GM12864 (cell line): ENCODE measurements at regions not wholly inside any gene's neighbourhood (a gene's known extent, or its start where the extent isn't known, plus 50 kb on each side); places are given as distances from the start of the nearest gene placed in this dataset.

Experiments used
- DNase-seq: peaks from one replicate; pipeline ENCODE4 v3.0.0-alpha.2; 2011; ENCODE audit warnings: low read depth
- H3K4me3 ChIP-seq: 2 replicates; pipeline ENCODE4 v1.5.1; 2011; ENCODE audit warnings: mild to moderate bottlenecking, low read depth, low read length, control low read depth
- CTCF ChIP-seq: IDR thresholded peaks from 2 replicates; pipeline ENCODE4 v1.5.1; 2011; ENCODE audit warnings: low read depth, mild to moderate bottlenecking, moderate library complexity, low read length, control low read depth, inconsistent platforms; ENCODE audit errors: missing control alignments

GRCh38 chr20:22779878-22780277 is 195.5 kb upstream of the FOXA2 start:
- DNase-seq, result no peak
- TF ChIP-seq CTCF, result no peak
- no peak overlapping the region for H3K4me3 ChIP-seq

- DNase-seq, result no peak
- no peak for TF ChIP-seq CTCF
- no peak overlapping the region for H3K4me3 ChIP-seq
These were observed 197.5 kb upstream of the FOXA2 start for GRCh38 chr20:22781869-22782268.

- TF ChIP-seq CTCF, result no peak
- no peak for DNase-seq
- H3K4me3 ChIP-seq, result no peak overlapping the region
These were observed 205.3 kb upstream of the FOXA2 start for GRCh38 chr20:22789676-22790075.

GRCh38 chr20:22791396-22791795 is 207.0 kb upstream of the FOXA2 start:
- DNase-seq, result no peak
- no peak overlapping the region for H3K4me3 ChIP-seq
- TF ChIP-seq CTCF, result no peak

GRCh38 chr20:22791877-22792525 is 207.6 kb upstream of the FOXA2 start:
- no peak for TF ChIP-seq CTCF
- no peak for DNase-seq
- no peak overlapping the region for H3K4me3 ChIP-seq

- no peak for DNase-seq
- no peak overlapping the region for H3K4me3 ChIP-seq
- TF ChIP-seq CTCF, result no peak
These were observed 209.8 kb upstream of the FOXA2 start for GRCh38 chr20:22794200-22794599.

- no peak for TF ChIP-seq CTCF
- H3K4me3 ChIP-seq, result no peak overlapping the region
- no peak for DNase-seq
These were observed 211.1 kb upstream of the FOXA2 start for GRCh38 chr20:22795433-22795832.
